ENCODE measurements at regions not wholly inside any gene's neighbourhood (a gene's known extent, or its start where the extent isn't known, plus 50 kb on each side); places are given as distances from the start of the nearest gene placed in this dataset.
A peak's percentile ranks its signal among the peaks of the same experiment; 100 is the strongest.

DNA sequence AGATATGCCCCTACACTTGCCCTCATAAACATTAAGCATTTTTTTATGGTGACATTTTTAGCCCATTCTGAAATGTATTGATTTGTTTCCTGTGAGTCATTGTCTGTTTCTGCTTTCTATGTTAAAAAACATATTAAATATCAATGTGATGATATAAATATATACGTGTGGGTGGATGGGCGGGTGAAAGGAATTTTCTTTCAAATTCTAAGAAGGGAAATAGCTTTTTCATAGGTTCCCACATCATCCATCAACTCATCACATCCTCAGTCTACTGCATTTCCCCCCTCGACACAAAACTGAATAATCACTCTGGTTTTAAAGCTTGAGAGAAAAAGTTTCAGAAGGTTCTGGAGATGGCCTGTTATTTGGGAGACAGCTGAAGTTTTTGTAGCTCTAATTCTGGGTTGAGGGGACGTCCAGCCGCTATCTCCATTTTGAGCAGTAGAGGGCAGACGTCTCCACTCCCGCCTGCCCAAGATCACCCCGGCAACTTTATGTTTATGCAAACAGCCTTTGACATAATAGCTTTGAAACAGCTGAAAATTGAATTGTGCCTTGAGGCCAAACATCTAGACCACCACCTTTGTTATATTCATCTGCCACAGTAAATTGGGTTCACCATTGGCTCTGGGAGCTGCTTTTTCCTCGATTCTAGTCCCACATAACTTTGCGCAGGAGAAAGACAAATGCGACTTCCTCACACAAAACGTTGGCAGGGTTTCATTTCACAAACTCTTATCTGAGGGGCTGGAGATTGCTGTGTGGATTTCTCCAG lies 216.2 kb upstream of the CLINT1 start:
- ChIA-PET POLR2A (interaction anchor here (0.6 kb wide), 1 partner anchor 77 kb away, joined by 5 read pairs; no protein-coding TSS in a partner anchor), CTCF (interaction anchor here (0.7 to 4.1 kb wide), 66 partner anchors 9 to 1082 kb away, joined by 3 to 100 read pairs (median 4); no protein-coding TSS in a partner anchor)
- DNase-seq (ENCODE audit: extremely low spot score) = peak; percentile 52
- TF ChIP-seq CTCF (IDR thresholded peaks at IDR 0.05; ENCODE audit: control extremely low read depth, extremely low read depth, low read depth, missing control alignments) = peak; percentile 81

DNA sequence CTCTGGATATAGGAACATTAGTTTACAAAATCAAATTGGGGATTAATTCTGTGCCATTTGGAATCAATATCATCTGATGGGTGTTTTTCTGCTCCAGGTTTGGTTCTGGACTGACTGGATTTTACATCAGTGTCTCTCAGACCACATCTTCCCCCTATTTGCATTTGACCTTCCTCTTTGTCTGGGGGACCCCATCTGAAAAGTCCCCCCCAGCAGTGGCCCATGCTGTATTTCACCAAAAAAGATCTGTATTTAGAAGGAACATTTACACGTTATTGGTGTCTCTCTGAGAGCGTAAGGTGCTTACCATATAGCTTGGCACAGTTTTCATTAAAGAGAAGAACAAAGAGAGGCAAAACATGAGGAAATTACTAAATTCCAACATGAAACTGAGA lies 215.6 kb upstream of the CLINT1 start:
- POLR2A ChIA-PET = no interaction called here
- DNase-seq (ENCODE audit: extremely low spot score) = no peak
- no peak for TF ChIP-seq CTCF (IDR thresholded peaks at IDR 0.05; ENCODE audit: control extremely low read depth, extremely low read depth, low read depth, missing control alignments)
- CTCF ChIA-PET = interaction anchor here (0.7 to 4.1 kb wide), 64 partner anchors 10 to 1082 kb away, joined by 3 to 100 read pairs (median 4); no protein-coding TSS in a partner anchor

- TF ChIP-seq CTCF (IDR thresholded peaks at IDR 0.05; ENCODE audit: control extremely low read depth, extremely low read depth, low read depth, missing control alignments) = no peak
- DNase-seq (ENCODE audit: extremely low spot score) = no peak
- ChIA-PET POLR2A (no interaction called here), CTCF (interaction anchor here (1.1 to 3.6 kb wide), 6 partner anchors 9 to 1062 kb away, joined by 3 to 8 read pairs (median 4); no protein-coding TSS in a partner anchor)
Observed at GRCh38 chr5:158070859-158071258, 211.9 kb upstream of the CLINT1 start.

GRCh38 chr5:158069838-158070237 lies 210.9 kb upstream of the CLINT1 start:
- no peak for TF ChIP-seq CTCF (IDR thresholded peaks at IDR 0.05; ENCODE audit: control extremely low read depth, extremely low read depth, low read depth, missing control alignments)
- ChIA-PET POLR2A (no interaction called here), CTCF (interaction anchor here (1.1 to 3.6 kb wide), 3 partner anchors 17 to 1063 kb away, joined by 3 to 8 read pairs (median 3); no protein-coding TSS in a partner anchor)

GRCh38 chr5:158068964-158069363 lies 210.0 kb upstream of the CLINT1 start:
- ChIA-PET POLR2A (no interaction called here), CTCF (interaction anchor here (1.2 to 3.6 kb wide), 2 partner anchors 16 to 1063 kb away, joined by 3 to 8 read pairs; no protein-coding TSS in a partner anchor)
- no peak for DNase-seq (ENCODE audit: extremely low spot score)
- TF ChIP-seq CTCF (IDR thresholded peaks at IDR 0.05; ENCODE audit: control extremely low read depth, extremely low read depth, low read depth, missing control alignments) = no peak

More at GRCh38 chr5:158069838-158070237, 210.9 kb upstream of the CLINT1 start:
- DNase-seq (ENCODE audit: extremely low spot score) = no peak

- ChIA-PET CTCF (interaction anchor here (11.3 kb wide), 1 partner anchor 9 kb away, joined by 100 read pairs; no protein-coding TSS in a partner anchor), POLR2A (no interaction called here)
- DNase-seq (ENCODE audit: extremely low spot score) = no peak
- TF ChIP-seq CTCF (IDR thresholded peaks at IDR 0.05; ENCODE audit: control extremely low read depth, extremely low read depth, low read depth, missing control alignments) = no peak
Observed at GRCh38 chr5:158066076-158066475, 207.1 kb upstream of the CLINT1 start.
